GM12878 (cell line): ENCODE measurements at regions not wholly inside any gene's neighbourhood (a gene's known extent, or its start where the extent isn't known, plus 50 kb on each side); places are given as distances from the start of the nearest gene placed in this dataset.
A peak's percentile ranks its signal among the peaks of the same experiment; 100 is the strongest.

Experiments
- BHLHE40 ChIP-seq, 2 experiments: fragments of 450-650 bp in 1 of 2; IDR thresholded peaks; 2 replicates each; pipeline ENCODE4 v1.6.1; 2011 to 2017; ENCODE audit warnings: low read depth in 2 of 2, borderline replicate concordance in 1 of 2, improper control_type of control experiment in 1 of 2, low read length in 1 of 2, mild to moderate bottlenecking in 1 of 2
- GABPA ChIP-seq: IDR thresholded peaks from 2 replicates; pipeline ENCODE4 v1.6.1; 2014; ENCODE audit warnings: antibody characterized with exemption, low read depth, mild to moderate bottlenecking, inconsistent platforms
- IRF4 ChIP-seq: IDR thresholded peaks from 2 replicates; pipeline ENCODE4 v1.6.1; 2011; ENCODE audit warnings: low read depth, low read length
- MXI1 ChIP-seq: fragments of 150-350 bp; IDR thresholded peaks from 2 replicates; pipeline ENCODE4 v1.6.1; 2011; ENCODE audit warnings: low read depth, mild to moderate bottlenecking, inconsistent platforms, low read length, improper control_type of control experiment
- NRF1 ChIP-seq: conservative IDR thresholded peaks from 2 replicates; pipeline ENCODE4 v1.6.1; 2011; ENCODE audit warnings: mild to moderate bottlenecking, low read depth, low read length, improper control_type of control experiment
- RAD21 ChIP-seq: IDR thresholded peaks from 2 replicates; pipeline ENCODE4 v1.6.1; 2011; ENCODE audit warnings: mild to moderate bottlenecking, low read depth, low read length, moderate library complexity; ENCODE audit not compliant: insufficient read depth
- SIN3A ChIP-seq: IDR thresholded peaks from 2 replicates; pipeline ENCODE4 v1.6.1; 2012; ENCODE audit warnings: low read depth, low read length, improper control_type of control experiment
- SREBF2 ChIP-seq: IDR thresholded peaks from 2 replicates; pipeline ENCODE4 v1.6.1; 2012; ENCODE audit warnings: mild to moderate bottlenecking, low read length
- STAT3 ChIP-seq: IDR thresholded peaks from 2 replicates; pipeline ENCODE4 v1.6.1; 2011; ENCODE audit warnings: low read depth, low read length, improper control_type of control experiment
- TAF1 ChIP-seq: IDR thresholded peaks from 2 replicates; pipeline ENCODE4 v1.6.1; 2011; ENCODE audit warnings: mild to moderate bottlenecking, low read depth, low read length, borderline replicate concordance
- WRNIP1 ChIP-seq: IDR thresholded peaks from 2 replicates; pipeline ENCODE4 v1.6.1; 2011; ENCODE audit warnings: low read depth, low read length, improper control_type of control experiment, borderline replicate concordance
- YBX1 ChIP-seq: fragments of 450-650 bp; IDR thresholded peaks from 2 replicates; pipeline ENCODE4 v1.6.1; 2016; ENCODE audit warnings: antibody characterized with exemption
- ZNF24 ChIP-seq: fragments of 450-650 bp; IDR thresholded peaks from 2 replicates; pipeline ENCODE4 v1.6.1; 2017; ENCODE audit warnings: antibody characterized with exemption, mild to moderate bottlenecking
- ZNF384 ChIP-seq: IDR thresholded peaks from 2 replicates; pipeline ENCODE4 v1.6.1; 2012; ENCODE audit warnings: low read depth, mild to moderate bottlenecking, low read length, improper control_type of control experiment, borderline replicate concordance
- ZSCAN29 ChIP-seq: fragments of 450-650 bp; IDR thresholded peaks from 2 replicates; pipeline ENCODE4 v1.6.1; 2017; ENCODE audit warnings: mild to moderate bottlenecking, moderate library complexity
- TF ChIP-seq, protein P1 (sequence below): IDR thresholded peaks from 2 replicates; pipeline ENCODE4 v1.6.1; 2012; ENCODE audit warnings: improper control_type of control experiment, low read depth, low read length; ENCODE audit not compliant: insufficient replicate concordance
- TF ChIP-seq, protein P2 (sequence below): fragments of 450-650 bp; IDR thresholded peaks from 2 replicates; pipeline ENCODE4 v1.6.1; 2017; ENCODE audit warnings: mild to moderate bottlenecking, moderate library complexity
- TF ChIP-seq, protein P3 (sequence below): fragments of 450-650 bp; IDR thresholded peaks from 2 replicates; pipeline ENCODE4 v1.6.1; 2017; ENCODE audit warnings: mild to moderate bottlenecking, moderate library complexity
- TF ChIP-seq, protein P4 (sequence below): IDR thresholded peaks from 2 replicates; pipeline ENCODE4 v1.6.1; 2012; ENCODE audit warnings: low read depth, low read length, improper control_type of control experiment

DNA sequence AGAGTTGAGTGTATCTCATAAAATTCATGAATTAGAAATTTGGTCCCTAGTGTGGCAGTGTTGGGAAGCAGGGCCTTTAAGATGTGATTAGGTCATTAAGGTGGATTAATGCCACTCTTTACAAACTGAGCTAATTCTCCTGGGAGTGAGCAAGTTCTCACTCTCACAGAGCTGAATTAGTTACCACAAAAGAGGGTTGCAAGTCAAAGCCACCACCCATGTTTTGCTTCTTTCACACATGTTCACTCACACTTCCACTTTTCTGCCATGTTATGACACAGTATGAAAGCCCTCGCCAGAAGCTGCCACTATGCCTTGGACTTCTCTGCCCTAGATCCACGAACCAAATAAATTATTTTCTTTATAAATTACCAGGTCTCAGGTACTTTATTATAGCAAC, 332.1 kb downstream of the ARAP2 start (continued):
- TF ChIP-seq, protein P1, sequence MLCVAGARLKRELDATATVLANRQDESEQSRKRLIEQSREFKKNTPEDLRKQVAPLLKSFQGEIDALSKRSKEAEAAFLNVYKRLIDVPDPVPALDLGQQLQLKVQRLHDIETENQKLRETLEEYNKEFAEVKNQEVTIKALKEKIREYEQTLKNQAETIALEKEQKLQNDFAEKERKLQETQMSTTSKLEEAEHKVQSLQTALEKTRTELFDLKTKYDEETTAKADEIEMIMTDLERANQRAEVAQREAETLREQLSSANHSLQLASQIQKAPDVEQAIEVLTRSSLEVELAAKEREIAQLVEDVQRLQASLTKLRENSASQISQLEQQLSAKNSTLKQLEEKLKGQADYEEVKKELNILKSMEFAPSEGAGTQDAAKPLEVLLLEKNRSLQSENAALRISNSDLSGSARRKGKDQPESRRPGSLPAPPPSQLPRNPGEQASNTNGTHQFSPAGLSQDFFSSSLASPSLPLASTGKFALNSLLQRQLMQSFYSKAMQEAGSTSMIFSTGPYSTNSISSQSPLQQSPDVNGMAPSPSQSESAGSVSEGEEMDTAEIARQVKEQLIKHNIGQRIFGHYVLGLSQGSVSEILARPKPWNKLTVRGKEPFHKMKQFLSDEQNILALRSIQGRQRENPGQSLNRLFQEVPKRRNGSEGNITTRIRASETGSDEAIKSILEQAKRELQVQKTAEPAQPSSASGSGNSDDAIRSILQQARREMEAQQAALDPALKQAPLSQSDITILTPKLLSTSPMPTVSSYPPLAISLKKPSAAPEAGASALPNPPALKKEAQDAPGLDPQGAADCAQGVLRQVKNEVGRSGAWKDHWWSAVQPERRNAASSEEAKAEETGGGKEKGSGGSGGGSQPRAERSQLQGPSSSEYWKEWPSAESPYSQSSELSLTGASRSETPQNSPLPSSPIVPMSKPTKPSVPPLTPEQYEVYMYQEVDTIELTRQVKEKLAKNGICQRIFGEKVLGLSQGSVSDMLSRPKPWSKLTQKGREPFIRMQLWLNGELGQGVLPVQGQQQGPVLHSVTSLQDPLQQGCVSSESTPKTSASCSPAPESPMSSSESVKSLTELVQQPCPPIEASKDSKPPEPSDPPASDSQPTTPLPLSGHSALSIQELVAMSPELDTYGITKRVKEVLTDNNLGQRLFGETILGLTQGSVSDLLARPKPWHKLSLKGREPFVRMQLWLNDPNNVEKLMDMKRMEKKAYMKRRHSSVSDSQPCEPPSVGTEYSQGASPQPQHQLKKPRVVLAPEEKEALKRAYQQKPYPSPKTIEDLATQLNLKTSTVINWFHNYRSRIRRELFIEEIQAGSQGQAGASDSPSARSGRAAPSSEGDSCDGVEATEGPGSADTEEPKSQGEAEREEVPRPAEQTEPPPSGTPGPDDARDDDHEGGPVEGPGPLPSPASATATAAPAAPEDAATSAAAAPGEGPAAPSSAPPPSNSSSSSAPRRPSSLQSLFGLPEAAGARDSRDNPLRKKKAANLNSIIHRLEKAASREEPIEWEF: no peak
- TF ChIP-seq, protein P2, sequence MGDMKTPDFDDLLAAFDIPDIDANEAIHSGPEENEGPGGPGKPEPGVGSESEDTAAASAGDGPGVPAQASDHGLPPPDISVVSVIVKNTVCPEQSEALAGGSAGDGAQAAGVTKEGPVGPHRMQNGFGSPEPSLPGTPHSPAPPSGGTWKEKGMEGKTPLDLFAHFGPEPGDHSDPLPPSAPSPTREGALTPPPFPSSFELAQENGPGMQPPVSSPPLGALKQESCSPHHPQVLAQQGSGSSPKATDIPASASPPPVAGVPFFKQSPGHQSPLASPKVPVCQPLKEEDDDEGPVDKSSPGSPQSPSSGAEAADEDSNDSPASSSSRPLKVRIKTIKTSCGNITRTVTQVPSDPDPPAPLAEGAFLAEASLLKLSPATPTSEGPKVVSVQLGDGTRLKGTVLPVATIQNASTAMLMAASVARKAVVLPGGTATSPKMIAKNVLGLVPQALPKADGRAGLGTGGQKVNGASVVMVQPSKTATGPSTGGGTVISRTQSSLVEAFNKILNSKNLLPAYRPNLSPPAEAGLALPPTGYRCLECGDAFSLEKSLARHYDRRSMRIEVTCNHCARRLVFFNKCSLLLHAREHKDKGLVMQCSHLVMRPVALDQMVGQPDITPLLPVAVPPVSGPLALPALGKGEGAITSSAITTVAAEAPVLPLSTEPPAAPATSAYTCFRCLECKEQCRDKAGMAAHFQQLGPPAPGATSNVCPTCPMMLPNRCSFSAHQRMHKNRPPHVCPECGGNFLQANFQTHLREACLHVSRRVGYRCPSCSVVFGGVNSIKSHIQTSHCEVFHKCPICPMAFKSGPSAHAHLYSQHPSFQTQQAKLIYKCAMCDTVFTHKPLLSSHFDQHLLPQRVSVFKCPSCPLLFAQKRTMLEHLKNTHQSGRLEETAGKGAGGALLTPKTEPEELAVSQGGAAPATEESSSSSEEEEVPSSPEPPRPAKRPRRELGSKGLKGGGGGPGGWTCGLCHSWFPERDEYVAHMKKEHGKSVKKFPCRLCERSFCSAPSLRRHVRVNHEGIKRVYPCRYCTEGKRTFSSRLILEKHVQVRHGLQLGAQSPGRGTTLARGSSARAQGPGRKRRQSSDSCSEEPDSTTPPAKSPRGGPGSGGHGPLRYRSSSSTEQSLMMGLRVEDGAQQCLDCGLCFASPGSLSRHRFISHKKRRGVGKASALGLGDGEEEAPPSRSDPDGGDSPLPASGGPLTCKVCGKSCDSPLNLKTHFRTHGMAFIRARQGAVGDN: no peak; the same call in 1 of the 2 replicates
- TF ChIP-seq NRF1 (no peak), ZNF24 (no peak), IRF4 (peak; percentile 48; the same call in 1 of the 2 replicates), TAF1 (no peak), ZNF384 (no peak), GABPA (no peak), BHLHE40 (IDR thresholded peaks at IDR 0.05; ENCODE audit: borderline replicate concordance in 1 of 2, low read depth in 2 of 2, low read length in 1 of 2) (no peak), STAT3 (no peak), SREBF2 (no peak), ZSCAN29 (no peak), SIN3A (no peak), WRNIP1 (no peak), YBX1 (no peak), RAD21 (no peak), MXI1 (no peak)
- TF ChIP-seq, protein P3, sequence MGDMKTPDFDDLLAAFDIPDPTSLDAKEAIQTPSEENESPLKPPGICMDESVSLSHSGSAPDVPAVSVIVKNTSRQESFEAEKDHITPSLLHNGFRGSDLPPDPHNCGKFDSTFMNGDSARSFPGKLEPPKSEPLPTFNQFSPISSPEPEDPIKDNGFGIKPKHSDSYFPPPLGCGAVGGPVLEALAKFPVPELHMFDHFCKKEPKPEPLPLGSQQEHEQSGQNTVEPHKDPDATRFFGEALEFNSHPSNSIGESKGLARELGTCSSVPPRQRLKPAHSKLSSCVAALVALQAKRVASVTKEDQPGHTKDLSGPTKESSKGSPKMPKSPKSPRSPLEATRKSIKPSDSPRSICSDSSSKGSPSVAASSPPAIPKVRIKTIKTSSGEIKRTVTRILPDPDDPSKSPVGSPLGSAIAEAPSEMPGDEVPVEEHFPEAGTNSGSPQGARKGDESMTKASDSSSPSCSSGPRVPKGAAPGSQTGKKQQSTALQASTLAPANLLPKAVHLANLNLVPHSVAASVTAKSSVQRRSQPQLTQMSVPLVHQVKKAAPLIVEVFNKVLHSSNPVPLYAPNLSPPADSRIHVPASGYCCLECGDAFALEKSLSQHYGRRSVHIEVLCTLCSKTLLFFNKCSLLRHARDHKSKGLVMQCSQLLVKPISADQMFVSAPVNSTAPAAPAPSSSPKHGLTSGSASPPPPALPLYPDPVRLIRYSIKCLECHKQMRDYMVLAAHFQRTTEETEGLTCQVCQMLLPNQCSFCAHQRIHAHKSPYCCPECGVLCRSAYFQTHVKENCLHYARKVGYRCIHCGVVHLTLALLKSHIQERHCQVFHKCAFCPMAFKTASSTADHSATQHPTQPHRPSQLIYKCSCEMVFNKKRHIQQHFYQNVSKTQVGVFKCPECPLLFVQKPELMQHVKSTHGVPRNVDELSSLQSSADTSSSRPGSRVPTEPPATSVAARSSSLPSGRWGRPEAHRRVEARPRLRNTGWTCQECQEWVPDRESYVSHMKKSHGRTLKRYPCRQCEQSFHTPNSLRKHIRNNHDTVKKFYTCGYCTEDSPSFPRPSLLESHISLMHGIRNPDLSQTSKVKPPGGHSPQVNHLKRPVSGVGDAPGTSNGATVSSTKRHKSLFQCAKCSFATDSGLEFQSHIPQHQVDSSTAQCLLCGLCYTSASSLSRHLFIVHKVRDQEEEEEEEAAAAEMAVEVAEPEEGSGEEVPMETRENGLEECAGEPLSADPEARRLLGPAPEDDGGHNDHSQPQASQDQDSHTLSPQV: no peak
- TF ChIP-seq, protein P4, sequence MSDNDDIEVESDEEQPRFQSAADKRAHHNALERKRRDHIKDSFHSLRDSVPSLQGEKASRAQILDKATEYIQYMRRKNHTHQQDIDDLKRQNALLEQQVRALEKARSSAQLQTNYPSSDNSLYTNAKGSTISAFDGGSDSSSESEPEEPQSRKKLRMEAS: no peak
